ENCODE measurements at regions not wholly inside any gene's neighbourhood (a gene's known extent, or its start where the extent isn't known, plus 50 kb on each side); places are given as distances from the start of the nearest gene placed in this dataset.

GRCh38 chr13:56283262-56283828 lies 857.4 kb upstream of the PRR20A start:
- TF ChIP-seq CTCF (IDR thresholded peaks at IDR 0.05) (no peak), EZH2 (IDR thresholded peaks at IDR 0.05; ENCODE audit: borderline replicate concordance, insufficient read depth, low read depth, low read length, poor library complexity, severe bottlenecking) (no peak)

Data from B cell (primary cell).